ENCODE measurements at regions not wholly inside any gene's neighbourhood (a gene's known extent, or its start where the extent isn't known, plus 50 kb on each side); places are given as distances from the start of the nearest gene placed in this dataset. TPM values are rescaled to one million over a fixed set of nuclear protein-coding genes. Genes with fewer than 3 reads are reported as not detected.

Small RNA genes in the stretch of these regions (microRNA-seq; reads per million reads assigned to microRNA genes)
- not detected for gene MIR7158
- gene MIR7515, result not detected

All from type B pancreatic cell (in vitro differentiated cells).